ENCODE measurements at regions not wholly inside any gene's neighbourhood (a gene's known extent, or its start where the extent isn't known, plus 50 kb on each side); places are given as distances from the start of the nearest gene placed in this dataset.
"Not testable (repeated sequence)": the region's sequence is repeated elsewhere in the genome, so short reads cannot be mapped to it uniquely, and the experiment has no call there.

- not testable (repeated sequence) for DNase-seq
Observed at GRCh38 chr16:29328528-29328927, 78.0 kb downstream of the NPIPB11 start.

- not testable (repeated sequence) for DNase-seq
Observed at GRCh38 chr16:29327631-29328408, 78.7 kb downstream of the NPIPB11 start.

- not testable (repeated sequence) for DNase-seq
Observed at GRCh38 chr16:29326164-29327125, 80.1 kb downstream of the NPIPB11 start.

GRCh38 chr16:29323725-29324124, 82.8 kb downstream of the NPIPB11 start:
- DNase-seq, result not testable (repeated sequence)

GRCh38 chr16:29321585-29321984, 84.9 kb downstream of the NPIPB11 start:
- no peak for DNase-seq

- DNase-seq, result no peak
Observed at GRCh38 chr16:29321000-29321393, 85.5 kb downstream of the NPIPB11 start.

GRCh38 chr16:29320274-29320999, 86.1 kb downstream of the NPIPB11 start:
- DNase-seq, result no peak

GRCh38 chr16:29319726-29320125, 86.8 kb downstream of the NPIPB11 start:
- no peak for DNase-seq

GRCh38 chr16:29318561-29318968, 87.9 kb downstream of the NPIPB11 start:
- not testable (repeated sequence) for DNase-seq

GRCh38 chr16:29318037-29318436, 88.5 kb downstream of the NPIPB11 start:
- DNase-seq, result no peak

GRCh38 chr16:29317269-29317668, 89.2 kb downstream of the NPIPB11 start:
- no peak for DNase-seq

- no peak for DNase-seq
Observed at GRCh38 chr16:29316761-29317183, 89.7 kb downstream of the NPIPB11 start.

GRCh38 chr16:29315916-29316517, 90.5 kb downstream of the NPIPB11 start:
- DNase-seq, result no peak

- DNase-seq, result no peak
Observed at GRCh38 chr16:29315046-29315445, 91.5 kb downstream of the NPIPB11 start.

GRCh38 chr16:29314292-29314934, 92.1 kb downstream of the NPIPB11 start:
- DNase-seq, result no peak

- no peak for DNase-seq
Observed at GRCh38 chr16:29313559-29314048, 92.9 kb downstream of the NPIPB11 start.

GRCh38 chr16:29312835-29313558, 93.5 kb downstream of the NPIPB11 start:
- DNase-seq, result no peak

- DNase-seq, result not testable (repeated sequence)
Observed at GRCh38 chr16:29312345-29312675, 94.2 kb downstream of the NPIPB11 start.

- DNase-seq, result no peak
Observed at GRCh38 chr16:29311461-29312344, 94.8 kb downstream of the NPIPB11 start.

GRCh38 chr16:29310852-29311314, 95.6 kb downstream of the NPIPB11 start:
- no peak for DNase-seq

All from activated T-cell treated with anti-CD3 and anti-CD28 coated beads for 4 hours (primary cell).